ENCODE measurements at regions not wholly inside any gene's neighbourhood (a gene's known extent, or its start where the extent isn't known, plus 50 kb on each side); places are given as distances from the start of the nearest gene placed in this dataset.

GRCh38 chrX:98407584-98407983, 1523.9 kb downstream of the RPA4 start:
- TF ChIP-seq EZH2 (IDR thresholded peaks at IDR 0.05; ENCODE audit: borderline replicate concordance, low read length) (no peak), CTCF (IDR thresholded peaks at IDR 0.05; ENCODE audit: low read length) (no peak)
- Histone ChIP-seq H3K4me3 (ENCODE audit: low read depth, low read length, poor library complexity, severe bottlenecking) (no peak overlapping the region), H3K4me2 (ENCODE audit: low read length) (no peak overlapping the region), H3K27ac (ENCODE audit: low read depth, low read length, poor library complexity, severe bottlenecking) (no peak overlapping the region), H3F3A (ENCODE audit: insufficient read depth, low read length) (no peaks in the 10 kb centered on the region), H3K9me3 (ENCODE audit: low read length) (no peaks in the 10 kb centered on the region), H3K79me2 (ENCODE audit: insufficient read depth, low read length) (no peaks in the 10 kb centered on the region), H3K9ac (ENCODE audit: low read length) (no peak overlapping the region), H3K4me1 (ENCODE audit: insufficient read depth, low read length, severe bottlenecking) (no peaks in the 10 kb centered on the region), H3K27me3 (ENCODE audit: insufficient read depth, low read length) (no peaks in the 10 kb centered on the region), H2AFZ (ENCODE audit: low read length) (no peak overlapping the region), H3K9me2 (ENCODE audit: low read depth, low read length) (no peaks in the 10 kb centered on the region), H4K20me1 (ENCODE audit: insufficient read depth, low read length) (no peaks in the 10 kb centered on the region), H3K36me3 (ENCODE audit: insufficient read depth, low read length) (no peaks in the 10 kb centered on the region)

GRCh38 chrX:98409867-98410266, 1526.2 kb downstream of the RPA4 start:
- Histone ChIP-seq H3K27ac (ENCODE audit: low read depth, low read length, poor library complexity, severe bottlenecking) (no peak overlapping the region), H3K4me3 (ENCODE audit: low read depth, low read length, poor library complexity, severe bottlenecking) (no peak overlapping the region), H3F3A (ENCODE audit: insufficient read depth, low read length) (no peaks in the 10 kb centered on the region), H3K4me1 (ENCODE audit: insufficient read depth, low read length, severe bottlenecking) (no peaks in the 10 kb centered on the region), H4K20me1 (ENCODE audit: insufficient read depth, low read length) (no peaks in the 10 kb centered on the region), H3K27me3 (ENCODE audit: insufficient read depth, low read length) (no peaks in the 10 kb centered on the region), H3K79me2 (ENCODE audit: insufficient read depth, low read length) (no peaks in the 10 kb centered on the region), H3K9me2 (ENCODE audit: low read depth, low read length) (no peaks in the 10 kb centered on the region), H3K9ac (ENCODE audit: low read length) (no peak overlapping the region), H3K9me3 (ENCODE audit: low read length) (no peaks in the 10 kb centered on the region), H3K4me2 (ENCODE audit: low read length) (no peak overlapping the region), H3K36me3 (ENCODE audit: insufficient read depth, low read length) (no peaks in the 10 kb centered on the region), H2AFZ (ENCODE audit: low read length) (no peak overlapping the region)
- TF ChIP-seq EZH2 (IDR thresholded peaks at IDR 0.05; ENCODE audit: borderline replicate concordance, low read length) (no peak), CTCF (IDR thresholded peaks at IDR 0.05; ENCODE audit: low read length) (no peak)

DNA sequence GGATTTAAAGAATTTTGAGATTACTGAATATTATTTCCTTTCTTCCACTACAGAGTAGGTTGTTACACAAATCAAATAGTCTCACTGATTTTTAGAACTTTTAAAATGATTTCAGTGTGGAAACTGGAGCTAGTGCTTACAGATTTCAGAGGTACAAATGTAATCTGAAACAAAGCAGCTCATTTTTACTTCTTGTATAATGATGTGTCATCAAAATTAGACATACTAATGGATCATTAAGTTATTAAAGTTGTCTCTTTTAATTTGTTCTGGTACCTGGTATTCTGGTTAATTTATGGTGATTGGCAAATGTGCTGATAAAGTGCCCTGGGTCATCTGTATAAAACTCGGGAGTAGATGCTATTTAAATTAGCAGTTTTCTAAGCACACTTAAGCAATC, 1528.3 kb downstream of the RPA4 start:
- Histone ChIP-seq H3K79me2 (ENCODE audit: insufficient read depth, low read length) (no peaks in the 10 kb centered on the region), H3K4me3 (ENCODE audit: low read depth, low read length, poor library complexity, severe bottlenecking) (no peak overlapping the region), H3K9ac (ENCODE audit: low read length) (no peak overlapping the region), H3F3A (ENCODE audit: insufficient read depth, low read length) (no peaks in the 10 kb centered on the region), H3K27me3 (ENCODE audit: insufficient read depth, low read length) (no peaks in the 10 kb centered on the region), H3K27ac (ENCODE audit: low read depth, low read length, poor library complexity, severe bottlenecking) (no peak overlapping the region), H3K36me3 (ENCODE audit: insufficient read depth, low read length) (no peaks in the 10 kb centered on the region), H3K9me2 (ENCODE audit: low read depth, low read length) (no peaks in the 10 kb centered on the region), H3K9me3 (ENCODE audit: low read length) (no peaks in the 10 kb centered on the region), H4K20me1 (ENCODE audit: insufficient read depth, low read length) (no peaks in the 10 kb centered on the region), H2AFZ (ENCODE audit: low read length) (no peak overlapping the region), H3K4me1 (ENCODE audit: insufficient read depth, low read length, severe bottlenecking) (no peaks in the 10 kb centered on the region), H3K4me2 (ENCODE audit: low read length) (no peak overlapping the region)
- TF ChIP-seq CTCF (IDR thresholded peaks at IDR 0.05; ENCODE audit: low read length), result no peak
- no peak for TF ChIP-seq EZH2 (IDR thresholded peaks at IDR 0.05; ENCODE audit: borderline replicate concordance, low read length)
